ENCODE measurements at regions not wholly inside any gene's neighbourhood (a gene's known extent, or its start where the extent isn't known, plus 50 kb on each side); places are given as distances from the start of the nearest gene placed in this dataset.

DNA sequence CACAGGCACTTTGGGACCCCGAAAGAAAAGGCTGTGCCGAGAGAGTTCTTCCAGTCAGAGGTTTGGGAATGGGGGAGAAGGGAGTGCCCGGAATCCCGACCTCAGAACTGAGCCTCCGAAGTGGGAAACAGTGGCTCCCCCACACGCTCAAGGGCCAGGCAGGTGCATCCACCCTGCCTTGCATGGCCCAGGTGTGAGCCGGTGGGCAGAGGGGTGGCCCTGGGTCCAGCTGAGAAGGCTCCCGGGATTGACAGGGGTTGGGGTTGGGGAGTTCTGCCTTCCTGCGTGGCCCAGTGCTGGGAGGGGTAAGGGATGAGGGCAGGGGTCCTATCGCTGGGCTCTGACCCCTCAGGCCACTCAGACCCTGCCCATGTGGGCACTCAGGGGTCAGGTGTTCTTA is 163.5 kb upstream of the TUBA3C start:
- TF ChIP-seq POLR2AphosphoS5 (IDR thresholded peaks at IDR 0.05; ENCODE audit: low read depth) = no peak
- TF ChIP-seq JUNB (IDR thresholded peaks at IDR 0.05; ENCODE audit: unreplicated experiment) = no peak
- TF ChIP-seq, protein P1, sequence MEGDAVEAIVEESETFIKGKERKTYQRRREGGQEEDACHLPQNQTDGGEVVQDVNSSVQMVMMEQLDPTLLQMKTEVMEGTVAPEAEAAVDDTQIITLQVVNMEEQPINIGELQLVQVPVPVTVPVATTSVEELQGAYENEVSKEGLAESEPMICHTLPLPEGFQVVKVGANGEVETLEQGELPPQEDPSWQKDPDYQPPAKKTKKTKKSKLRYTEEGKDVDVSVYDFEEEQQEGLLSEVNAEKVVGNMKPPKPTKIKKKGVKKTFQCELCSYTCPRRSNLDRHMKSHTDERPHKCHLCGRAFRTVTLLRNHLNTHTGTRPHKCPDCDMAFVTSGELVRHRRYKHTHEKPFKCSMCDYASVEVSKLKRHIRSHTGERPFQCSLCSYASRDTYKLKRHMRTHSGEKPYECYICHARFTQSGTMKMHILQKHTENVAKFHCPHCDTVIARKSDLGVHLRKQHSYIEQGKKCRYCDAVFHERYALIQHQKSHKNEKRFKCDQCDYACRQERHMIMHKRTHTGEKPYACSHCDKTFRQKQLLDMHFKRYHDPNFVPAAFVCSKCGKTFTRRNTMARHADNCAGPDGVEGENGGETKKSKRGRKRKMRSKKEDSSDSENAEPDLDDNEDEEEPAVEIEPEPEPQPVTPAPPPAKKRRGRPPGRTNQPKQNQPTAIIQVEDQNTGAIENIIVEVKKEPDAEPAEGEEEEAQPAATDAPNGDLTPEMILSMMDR (conservative IDR thresholded peaks at IDR 0.05; ENCODE audit: low read depth in 2 of 2) = no peak
- TF ChIP-seq EZH2 (IDR thresholded peaks at IDR 0.05; ENCODE audit: low read depth, unreplicated experiment) = no peak
- no peak for TF ChIP-seq CREB1 (CRISPR knock-in tag; IDR thresholded peaks at IDR 0.05; ENCODE audit: low read depth)
- TF ChIP-seq, protein P2, sequence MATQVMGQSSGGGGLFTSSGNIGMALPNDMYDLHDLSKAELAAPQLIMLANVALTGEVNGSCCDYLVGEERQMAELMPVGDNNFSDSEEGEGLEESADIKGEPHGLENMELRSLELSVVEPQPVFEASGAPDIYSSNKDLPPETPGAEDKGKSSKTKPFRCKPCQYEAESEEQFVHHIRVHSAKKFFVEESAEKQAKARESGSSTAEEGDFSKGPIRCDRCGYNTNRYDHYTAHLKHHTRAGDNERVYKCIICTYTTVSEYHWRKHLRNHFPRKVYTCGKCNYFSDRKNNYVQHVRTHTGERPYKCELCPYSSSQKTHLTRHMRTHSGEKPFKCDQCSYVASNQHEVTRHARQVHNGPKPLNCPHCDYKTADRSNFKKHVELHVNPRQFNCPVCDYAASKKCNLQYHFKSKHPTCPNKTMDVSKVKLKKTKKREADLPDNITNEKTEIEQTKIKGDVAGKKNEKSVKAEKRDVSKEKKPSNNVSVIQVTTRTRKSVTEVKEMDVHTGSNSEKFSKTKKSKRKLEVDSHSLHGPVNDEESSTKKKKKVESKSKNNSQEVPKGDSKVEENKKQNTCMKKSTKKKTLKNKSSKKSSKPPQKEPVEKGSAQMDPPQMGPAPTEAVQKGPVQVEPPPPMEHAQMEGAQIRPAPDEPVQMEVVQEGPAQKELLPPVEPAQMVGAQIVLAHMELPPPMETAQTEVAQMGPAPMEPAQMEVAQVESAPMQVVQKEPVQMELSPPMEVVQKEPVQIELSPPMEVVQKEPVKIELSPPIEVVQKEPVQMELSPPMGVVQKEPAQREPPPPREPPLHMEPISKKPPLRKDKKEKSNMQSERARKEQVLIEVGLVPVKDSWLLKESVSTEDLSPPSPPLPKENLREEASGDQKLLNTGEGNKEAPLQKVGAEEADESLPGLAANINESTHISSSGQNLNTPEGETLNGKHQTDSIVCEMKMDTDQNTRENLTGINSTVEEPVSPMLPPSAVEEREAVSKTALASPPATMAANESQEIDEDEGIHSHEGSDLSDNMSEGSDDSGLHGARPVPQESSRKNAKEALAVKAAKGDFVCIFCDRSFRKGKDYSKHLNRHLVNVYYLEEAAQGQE (IDR thresholded peaks at IDR 0.05; ENCODE audit: unreplicated experiment) = no peak
- no peak for TF ChIP-seq STAT1 (IDR thresholded peaks at IDR 0.05; ENCODE audit: unreplicated experiment)
- TF ChIP-seq, protein P3, sequence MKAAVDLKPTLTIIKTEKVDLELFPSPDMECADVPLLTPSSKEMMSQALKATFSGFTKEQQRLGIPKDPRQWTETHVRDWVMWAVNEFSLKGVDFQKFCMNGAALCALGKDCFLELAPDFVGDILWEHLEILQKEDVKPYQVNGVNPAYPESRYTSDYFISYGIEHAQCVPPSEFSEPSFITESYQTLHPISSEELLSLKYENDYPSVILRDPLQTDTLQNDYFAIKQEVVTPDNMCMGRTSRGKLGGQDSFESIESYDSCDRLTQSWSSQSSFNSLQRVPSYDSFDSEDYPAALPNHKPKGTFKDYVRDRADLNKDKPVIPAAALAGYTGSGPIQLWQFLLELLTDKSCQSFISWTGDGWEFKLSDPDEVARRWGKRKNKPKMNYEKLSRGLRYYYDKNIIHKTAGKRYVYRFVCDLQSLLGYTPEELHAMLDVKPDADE (IDR thresholded peaks at IDR 0.05) = no peak
- TF ChIP-seq EZH2phosphoT487 (IDR thresholded peaks at IDR 0.05; ENCODE audit: unreplicated experiment) = no peak
- no peak for TF ChIP-seq ZNF331 (CRISPR knock-in tag; IDR thresholded peaks at IDR 0.05; ENCODE audit: low read depth)
- TF ChIP-seq NANOG (IDR thresholded peaks at IDR 0.05; ENCODE audit: borderline replicate concordance) = no peak
